H1 (cell line): ENCODE measurements at regions not wholly inside any gene's neighbourhood (a gene's known extent, or its start where the extent isn't known, plus 50 kb on each side); places are given as distances from the start of the nearest gene placed in this dataset.

Experiments
- ATF3 ChIP-seq: IDR thresholded peaks from 2 replicates; pipeline ENCODE4 v1.6.1; 2011; ENCODE audit warnings: low read depth, mild to moderate bottlenecking, low read length; ENCODE audit not compliant: insufficient read depth
- CTBP2 ChIP-seq: IDR thresholded peaks from 2 replicates; pipeline ENCODE4 v1.7.0; 2011; ENCODE audit warnings: borderline replicate concordance, mild to moderate bottlenecking, moderate library complexity, mixed read lengths, low read length; ENCODE audit not compliant: insufficient read depth, insufficient read length
- KDM4A ChIP-seq: IDR thresholded peaks from one replicate; pipeline ENCODE4 v1.7.1; 2012; ENCODE audit warnings: low read depth, mild to moderate bottlenecking, moderate library complexity, low read length, inconsistent platforms; ENCODE audit not compliant: severe bottlenecking
- ZNF274 ChIP-seq: IDR thresholded peaks from 2 replicates; pipeline ENCODE4 v1.7.0; 2012; ENCODE audit warnings: low read length, borderline replicate concordance; ENCODE audit errors: extremely low read depth
- TF ChIP-seq, protein P1 (sequence below): fragments of 300-600 bp; sonication (generic); IDR thresholded peaks from 2 replicates; pipeline ENCODE4 v1.7.1; 2012; ENCODE audit warnings: low read length, moderate library complexity, mild to moderate bottlenecking, inconsistent platforms; ENCODE audit not compliant: insufficient replicate concordance
- TF ChIP-seq, protein P2 (sequence below): IDR thresholded peaks from 2 replicates; pipeline ENCODE4 v1.6.1; 2012; ENCODE audit warnings: inconsistent platforms

GRCh38 chr6:126531840-126532239 lies 191.9 kb downstream of the CENPW start (continued):
- no peak for TF ChIP-seq ATF3
- TF ChIP-seq ZNF274, result no peak
- TF ChIP-seq KDM4A, result no peak
- TF ChIP-seq, protein P1, sequence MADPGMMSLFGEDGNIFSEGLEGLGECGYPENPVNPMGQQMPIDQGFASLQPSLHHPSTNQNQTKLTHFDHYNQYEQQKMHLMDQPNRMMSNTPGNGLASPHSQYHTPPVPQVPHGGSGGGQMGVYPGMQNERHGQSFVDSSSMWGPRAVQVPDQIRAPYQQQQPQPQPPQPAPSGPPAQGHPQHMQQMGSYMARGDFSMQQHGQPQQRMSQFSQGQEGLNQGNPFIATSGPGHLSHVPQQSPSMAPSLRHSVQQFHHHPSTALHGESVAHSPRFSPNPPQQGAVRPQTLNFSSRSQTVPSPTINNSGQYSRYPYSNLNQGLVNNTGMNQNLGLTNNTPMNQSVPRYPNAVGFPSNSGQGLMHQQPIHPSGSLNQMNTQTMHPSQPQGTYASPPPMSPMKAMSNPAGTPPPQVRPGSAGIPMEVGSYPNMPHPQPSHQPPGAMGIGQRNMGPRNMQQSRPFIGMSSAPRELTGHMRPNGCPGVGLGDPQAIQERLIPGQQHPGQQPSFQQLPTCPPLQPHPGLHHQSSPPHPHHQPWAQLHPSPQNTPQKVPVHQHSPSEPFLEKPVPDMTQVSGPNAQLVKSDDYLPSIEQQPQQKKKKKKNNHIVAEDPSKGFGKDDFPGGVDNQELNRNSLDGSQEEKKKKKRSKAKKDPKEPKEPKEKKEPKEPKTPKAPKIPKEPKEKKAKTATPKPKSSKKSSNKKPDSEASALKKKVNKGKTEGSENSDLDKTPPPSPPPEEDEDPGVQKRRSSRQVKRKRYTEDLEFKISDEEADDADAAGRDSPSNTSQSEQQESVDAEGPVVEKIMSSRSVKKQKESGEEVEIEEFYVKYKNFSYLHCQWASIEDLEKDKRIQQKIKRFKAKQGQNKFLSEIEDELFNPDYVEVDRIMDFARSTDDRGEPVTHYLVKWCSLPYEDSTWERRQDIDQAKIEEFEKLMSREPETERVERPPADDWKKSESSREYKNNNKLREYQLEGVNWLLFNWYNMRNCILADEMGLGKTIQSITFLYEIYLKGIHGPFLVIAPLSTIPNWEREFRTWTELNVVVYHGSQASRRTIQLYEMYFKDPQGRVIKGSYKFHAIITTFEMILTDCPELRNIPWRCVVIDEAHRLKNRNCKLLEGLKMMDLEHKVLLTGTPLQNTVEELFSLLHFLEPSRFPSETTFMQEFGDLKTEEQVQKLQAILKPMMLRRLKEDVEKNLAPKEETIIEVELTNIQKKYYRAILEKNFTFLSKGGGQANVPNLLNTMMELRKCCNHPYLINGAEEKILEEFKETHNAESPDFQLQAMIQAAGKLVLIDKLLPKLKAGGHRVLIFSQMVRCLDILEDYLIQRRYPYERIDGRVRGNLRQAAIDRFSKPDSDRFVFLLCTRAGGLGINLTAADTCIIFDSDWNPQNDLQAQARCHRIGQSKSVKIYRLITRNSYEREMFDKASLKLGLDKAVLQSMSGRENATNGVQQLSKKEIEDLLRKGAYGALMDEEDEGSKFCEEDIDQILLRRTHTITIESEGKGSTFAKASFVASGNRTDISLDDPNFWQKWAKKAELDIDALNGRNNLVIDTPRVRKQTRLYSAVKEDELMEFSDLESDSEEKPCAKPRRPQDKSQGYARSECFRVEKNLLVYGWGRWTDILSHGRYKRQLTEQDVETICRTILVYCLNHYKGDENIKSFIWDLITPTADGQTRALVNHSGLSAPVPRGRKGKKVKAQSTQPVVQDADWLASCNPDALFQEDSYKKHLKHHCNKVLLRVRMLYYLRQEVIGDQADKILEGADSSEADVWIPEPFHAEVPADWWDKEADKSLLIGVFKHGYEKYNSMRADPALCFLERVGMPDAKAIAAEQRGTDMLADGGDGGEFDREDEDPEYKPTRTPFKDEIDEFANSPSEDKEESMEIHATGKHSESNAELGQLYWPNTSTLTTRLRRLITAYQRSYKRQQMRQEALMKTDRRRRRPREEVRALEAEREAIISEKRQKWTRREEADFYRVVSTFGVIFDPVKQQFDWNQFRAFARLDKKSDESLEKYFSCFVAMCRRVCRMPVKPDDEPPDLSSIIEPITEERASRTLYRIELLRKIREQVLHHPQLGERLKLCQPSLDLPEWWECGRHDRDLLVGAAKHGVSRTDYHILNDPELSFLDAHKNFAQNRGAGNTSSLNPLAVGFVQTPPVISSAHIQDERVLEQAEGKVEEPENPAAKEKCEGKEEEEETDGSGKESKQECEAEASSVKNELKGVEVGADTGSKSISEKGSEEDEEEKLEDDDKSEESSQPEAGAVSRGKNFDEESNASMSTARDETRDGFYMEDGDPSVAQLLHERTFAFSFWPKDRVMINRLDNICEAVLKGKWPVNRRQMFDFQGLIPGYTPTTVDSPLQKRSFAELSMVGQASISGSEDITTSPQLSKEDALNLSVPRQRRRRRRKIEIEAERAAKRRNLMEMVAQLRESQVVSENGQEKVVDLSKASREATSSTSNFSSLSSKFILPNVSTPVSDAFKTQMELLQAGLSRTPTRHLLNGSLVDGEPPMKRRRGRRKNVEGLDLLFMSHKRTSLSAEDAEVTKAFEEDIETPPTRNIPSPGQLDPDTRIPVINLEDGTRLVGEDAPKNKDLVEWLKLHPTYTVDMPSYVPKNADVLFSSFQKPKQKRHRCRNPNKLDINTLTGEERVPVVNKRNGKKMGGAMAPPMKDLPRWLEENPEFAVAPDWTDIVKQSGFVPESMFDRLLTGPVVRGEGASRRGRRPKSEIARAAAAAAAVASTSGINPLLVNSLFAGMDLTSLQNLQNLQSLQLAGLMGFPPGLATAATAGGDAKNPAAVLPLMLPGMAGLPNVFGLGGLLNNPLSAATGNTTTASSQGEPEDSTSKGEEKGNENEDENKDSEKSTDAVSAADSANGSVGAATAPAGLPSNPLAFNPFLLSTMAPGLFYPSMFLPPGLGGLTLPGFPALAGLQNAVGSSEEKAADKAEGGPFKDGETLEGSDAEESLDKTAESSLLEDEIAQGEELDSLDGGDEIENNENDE, result no peak
- TF ChIP-seq, protein P2, sequence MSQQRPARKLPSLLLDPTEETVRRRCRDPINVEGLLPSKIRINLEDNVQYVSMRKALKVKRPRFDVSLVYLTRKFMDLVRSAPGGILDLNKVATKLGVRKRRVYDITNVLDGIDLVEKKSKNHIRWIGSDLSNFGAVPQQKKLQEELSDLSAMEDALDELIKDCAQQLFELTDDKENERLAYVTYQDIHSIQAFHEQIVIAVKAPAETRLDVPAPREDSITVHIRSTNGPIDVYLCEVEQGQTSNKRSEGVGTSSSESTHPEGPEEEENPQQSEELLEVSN, result no peak
- TF ChIP-seq CTBP2, result no peak
